ENCODE measurements at regions not wholly inside any gene's neighbourhood (a gene's known extent, or its start where the extent isn't known, plus 50 kb on each side); places are given as distances from the start of the nearest gene placed in this dataset.
"Not testable (repeated sequence)": the region's sequence is repeated elsewhere in the genome, so short reads cannot be mapped to it uniquely, and the experiment has no call there.

DNA sequence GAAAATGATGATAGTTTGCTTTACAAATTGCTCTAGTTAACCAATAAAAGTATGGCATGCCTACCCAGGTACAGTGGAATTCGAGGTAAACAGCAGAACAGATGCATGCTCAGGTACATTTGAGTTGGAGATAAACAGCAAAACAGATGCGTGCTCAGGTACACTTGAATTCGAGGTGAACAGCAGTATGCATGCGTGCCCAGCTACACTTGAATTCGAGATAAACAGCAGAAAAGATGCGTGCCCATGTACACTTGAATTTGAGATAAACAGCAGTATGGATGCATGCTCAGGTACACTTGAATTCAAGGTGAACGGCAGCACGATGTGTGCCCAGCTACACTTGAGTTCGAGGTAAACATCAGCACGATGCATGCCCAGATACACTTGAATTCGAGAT is 155.2 kb upstream of the TPTE start:
- not testable (repeated sequence) for DNase-seq (ENCODE audit: low read depth)

DNA sequence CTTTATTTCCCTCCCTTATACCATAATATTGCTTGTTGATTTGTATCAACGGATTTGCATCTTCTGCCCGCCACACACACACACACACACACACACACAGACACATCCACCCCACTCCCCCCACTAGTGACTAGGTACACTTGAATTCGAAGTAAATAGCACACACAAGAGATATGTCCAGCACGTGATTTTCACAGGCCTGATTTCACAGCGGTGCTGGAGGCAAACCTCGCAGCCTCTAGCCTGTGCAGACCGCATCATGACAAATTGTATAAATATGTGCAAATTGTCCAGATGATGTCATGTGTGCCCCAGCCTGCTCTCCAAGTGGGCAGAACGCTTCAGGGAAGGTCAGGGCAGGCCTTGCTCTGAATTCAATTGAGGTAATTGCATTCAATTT is 153.8 kb upstream of the TPTE start:
- peak; percentile 82 for DNase-seq (ENCODE audit: low read depth)

DNA sequence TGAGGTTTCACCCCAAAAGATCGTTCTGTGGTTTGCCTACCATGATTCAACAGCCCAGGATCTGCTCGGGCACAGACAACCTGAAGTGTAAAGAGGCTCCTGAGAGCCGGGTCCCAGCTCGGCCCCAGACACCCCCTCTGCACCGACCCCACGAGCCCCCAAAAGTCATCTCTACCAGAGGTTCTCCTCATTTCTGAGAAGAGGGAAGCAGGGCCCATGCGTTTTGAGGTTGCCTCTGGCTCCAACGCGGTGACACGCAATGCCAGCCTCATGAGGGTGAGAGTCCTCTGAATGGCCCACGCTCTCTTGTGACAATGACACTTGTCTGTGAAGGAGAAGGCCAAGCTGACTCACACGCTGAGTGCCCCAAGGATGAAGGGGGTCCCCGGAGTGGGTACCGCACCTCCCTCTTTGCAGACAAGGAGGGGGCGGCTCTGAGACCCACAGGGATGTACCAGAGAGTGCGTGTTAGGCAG is 153.0 kb upstream of the TPTE start:
- not testable (repeated sequence) for DNase-seq (ENCODE audit: low read depth)

DNA sequence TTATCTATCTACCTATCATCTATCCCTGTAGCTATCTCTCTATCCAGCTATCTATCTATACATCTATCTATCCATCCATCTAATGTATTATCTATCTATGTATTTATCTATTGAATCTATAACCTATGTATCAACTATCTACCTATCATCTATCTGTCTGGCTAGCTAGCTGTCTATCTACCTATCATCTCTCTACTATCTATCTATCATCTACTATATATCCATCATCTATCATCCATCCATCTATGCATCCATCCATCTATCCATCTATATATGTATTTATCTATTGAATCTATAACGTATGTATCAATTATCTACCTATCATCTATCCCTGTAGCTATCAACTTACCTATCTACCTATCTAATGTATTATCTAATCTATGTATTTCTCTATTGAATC is 152.1 kb upstream of the TPTE start:
- DNase-seq (ENCODE audit: low read depth): not testable (repeated sequence)

GRCh38 chr21:10377758-10378157 is 143.6 kb upstream of the TPTE start:
- not testable (repeated sequence) for DNase-seq (ENCODE audit: low read depth)

GRCh38 chr21:10379816-10380215 is 141.6 kb upstream of the TPTE start:
- not testable (repeated sequence) for DNase-seq (ENCODE audit: low read depth)

DNA sequence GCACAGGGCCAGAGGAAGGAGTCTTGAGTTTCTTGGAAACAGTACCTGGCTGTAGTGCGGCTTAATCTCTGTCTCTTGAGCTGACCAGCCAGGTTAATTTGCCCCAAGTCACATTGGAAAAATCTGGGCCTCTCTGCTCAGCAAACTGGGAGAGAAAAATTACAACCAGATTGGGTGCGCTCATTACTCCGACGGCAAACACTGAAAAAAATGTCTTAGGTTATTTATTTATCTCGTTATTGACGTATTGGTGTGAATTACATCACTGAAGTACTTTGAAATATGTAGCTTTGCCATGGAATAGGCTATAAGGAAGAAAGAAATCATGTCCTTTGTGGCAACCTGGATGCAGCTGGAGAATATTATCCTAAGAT is 139.7 kb upstream of the TPTE start:
- DNase-seq (ENCODE audit: low read depth): not testable (repeated sequence)

DNA sequence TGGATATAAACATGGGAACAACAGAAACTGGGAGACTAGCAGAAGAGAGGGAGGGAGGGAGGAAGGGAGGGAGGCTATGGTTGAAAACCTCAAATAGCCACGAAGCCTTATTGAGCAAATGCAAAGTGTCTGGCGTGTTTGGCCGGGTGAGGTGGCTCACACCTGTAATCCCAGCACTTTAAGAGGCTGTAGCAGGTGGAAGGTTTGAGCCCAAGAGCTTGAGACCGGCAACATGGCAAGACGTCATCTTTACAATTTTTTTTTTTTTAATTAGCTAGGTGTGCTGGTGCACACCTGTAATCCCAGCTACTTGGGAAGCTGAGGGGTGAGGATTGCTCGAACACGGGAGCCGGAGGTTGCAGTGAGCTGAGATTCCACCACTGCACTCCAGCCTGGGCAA is 139.2 kb upstream of the TPTE start:
- DNase-seq (ENCODE audit: low read depth): not testable (repeated sequence)

GRCh38 chr21:10382580-10382979 is 138.8 kb upstream of the TPTE start:
- DNase-seq (ENCODE audit: low read depth): not testable (repeated sequence)

DNA sequence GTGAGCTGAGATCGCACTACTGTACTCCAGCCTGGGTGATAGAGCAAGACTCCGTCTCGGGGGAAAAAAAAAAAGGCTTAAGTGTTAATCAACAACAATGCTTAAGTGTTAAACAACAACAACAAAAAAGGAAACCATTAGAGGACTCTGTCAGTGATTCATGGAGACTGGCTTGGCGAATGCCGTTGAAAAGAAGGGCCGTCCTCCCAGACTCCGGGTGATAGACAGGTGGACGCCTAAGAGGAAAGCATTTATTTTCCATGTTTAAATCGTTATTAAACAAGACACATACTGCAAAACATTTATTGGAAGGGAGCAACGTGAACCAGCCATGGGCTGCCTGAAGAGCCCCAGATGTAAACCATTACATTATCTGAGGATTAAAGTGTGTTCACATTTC is 137.8 kb upstream of the TPTE start:
- DNase-seq (ENCODE audit: low read depth): not testable (repeated sequence)

DNA sequence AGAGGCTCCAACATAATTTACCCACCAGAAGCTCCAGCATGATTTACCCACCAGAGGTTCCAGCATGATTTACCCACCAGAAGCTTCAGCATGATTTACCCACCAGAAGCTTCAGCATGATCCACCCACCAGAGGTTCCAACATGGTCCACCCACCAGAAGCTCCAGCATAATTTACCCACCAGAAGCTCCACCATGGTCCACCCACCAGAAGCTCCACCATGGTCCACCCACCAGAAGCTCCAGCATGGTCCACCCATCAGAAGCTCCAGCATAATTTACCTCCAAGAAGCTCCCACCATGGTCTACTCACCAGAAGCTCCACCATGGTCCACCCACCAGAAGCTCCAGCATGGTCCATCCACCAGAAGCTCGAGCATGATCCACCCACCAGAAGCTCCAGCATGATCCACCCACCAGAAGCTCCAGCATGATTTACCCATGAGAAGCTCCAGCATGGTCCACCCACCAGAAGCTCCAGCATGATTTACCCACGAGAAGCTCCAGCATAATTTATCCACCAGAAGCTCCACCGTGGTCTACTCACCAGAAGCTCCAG is 137.0 kb upstream of the TPTE start:
- not testable (repeated sequence) for DNase-seq (ENCODE audit: low read depth)

DNA sequence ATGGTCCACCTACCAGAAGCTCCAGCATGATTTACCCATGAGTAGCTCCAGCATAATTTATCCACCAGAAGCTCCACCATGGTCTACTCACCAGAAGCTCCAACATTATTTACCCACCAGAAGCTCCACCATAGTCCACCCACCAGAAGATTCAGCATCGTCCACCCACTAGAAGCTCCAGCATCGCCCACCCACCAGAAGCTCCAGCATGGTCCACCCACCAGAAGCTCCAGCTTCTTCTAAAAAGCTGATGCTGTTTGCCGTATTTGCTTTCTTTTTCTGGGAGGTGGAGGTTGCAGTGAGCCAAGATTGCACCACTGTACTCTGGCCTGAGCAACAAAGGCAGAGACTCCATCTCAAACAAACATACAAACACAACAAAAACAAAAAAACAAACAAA is 136.2 kb upstream of the TPTE start:
- not testable (repeated sequence) for DNase-seq (ENCODE audit: low read depth)

- not testable (repeated sequence) for DNase-seq (ENCODE audit: low read depth)
Observed at GRCh38 chr21:10385898-10386527, 135.4 kb upstream of the TPTE start.

DNA sequence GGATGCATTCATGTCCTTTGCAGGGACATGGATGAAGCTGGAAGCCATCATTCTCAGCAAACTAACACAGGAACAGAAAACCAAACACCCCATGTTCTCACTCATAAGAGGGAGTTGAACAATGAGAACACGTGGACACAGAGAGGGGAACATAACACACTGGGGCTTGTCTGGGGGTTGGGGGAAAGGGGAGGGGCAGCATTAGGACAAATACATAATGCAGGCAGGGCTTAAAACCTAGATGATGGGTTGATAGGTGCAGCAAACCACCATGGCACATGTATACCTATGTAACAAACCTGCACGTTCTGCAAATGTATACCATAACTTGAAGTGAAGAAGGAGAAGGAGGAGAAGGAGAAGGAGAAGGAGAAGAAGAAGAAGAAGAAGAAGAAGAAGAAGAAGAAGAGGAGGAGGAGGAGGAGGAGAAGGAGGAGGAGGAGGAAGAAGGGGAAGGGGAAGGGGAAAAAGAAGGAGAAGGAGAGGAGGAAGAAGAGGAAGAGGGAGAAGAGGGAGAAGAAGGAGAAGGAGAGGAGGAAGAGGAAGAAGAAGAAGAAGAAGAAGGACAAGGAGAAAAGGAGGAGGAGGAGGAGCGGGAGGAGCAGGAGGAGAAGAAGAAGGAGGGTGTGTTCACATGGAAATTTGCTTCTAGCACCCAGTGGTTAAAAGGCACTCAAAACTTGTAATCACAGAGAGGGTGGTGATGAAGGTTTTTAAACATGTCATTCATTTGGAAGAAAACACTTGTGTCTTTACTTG is 133.5 kb upstream of the TPTE start:
- DNase-seq (ENCODE audit: low read depth): not testable (repeated sequence)

DNA sequence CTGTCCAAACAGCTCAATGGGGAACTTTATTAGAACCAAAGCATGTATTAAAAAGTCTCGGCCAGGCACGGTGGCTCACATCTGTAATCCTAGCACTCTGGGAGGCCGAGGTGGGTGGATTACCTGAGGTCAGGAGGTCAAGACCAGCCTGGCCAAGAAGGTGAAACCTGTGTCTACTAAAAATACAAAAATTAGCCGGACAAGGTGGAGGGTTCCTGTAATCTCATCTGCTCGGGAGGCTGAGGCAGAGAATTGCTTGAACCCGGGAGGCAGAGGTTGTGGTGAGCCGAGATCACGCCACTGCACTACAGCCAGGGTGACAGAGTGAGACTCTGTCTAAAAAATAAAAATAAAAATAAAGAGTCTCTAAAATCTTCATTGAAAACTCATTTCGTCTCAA is 132.8 kb upstream of the TPTE start:
- not testable (repeated sequence) for DNase-seq (ENCODE audit: low read depth)

DNA sequence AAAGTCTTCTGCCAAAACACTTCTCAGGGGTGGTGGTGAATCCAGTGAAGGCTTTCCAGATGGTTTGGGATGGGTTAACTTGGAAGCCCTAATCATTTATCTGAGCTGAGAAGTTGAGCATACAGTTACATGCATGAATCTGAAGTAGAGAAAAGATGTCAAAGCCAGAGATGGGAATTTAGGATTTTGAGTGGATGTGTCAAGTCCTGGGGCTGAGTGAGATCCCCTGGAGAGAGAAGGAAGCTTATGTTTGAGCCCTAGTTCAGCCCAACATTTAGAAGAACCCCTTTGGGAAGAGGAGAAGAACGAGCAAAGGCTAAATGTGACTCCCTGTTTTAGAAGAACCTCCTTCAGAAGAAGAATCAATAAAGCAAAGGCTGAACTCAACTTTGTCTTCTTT is 129.1 kb upstream of the TPTE start:
- not testable (repeated sequence) for DNase-seq (ENCODE audit: low read depth)

DNA sequence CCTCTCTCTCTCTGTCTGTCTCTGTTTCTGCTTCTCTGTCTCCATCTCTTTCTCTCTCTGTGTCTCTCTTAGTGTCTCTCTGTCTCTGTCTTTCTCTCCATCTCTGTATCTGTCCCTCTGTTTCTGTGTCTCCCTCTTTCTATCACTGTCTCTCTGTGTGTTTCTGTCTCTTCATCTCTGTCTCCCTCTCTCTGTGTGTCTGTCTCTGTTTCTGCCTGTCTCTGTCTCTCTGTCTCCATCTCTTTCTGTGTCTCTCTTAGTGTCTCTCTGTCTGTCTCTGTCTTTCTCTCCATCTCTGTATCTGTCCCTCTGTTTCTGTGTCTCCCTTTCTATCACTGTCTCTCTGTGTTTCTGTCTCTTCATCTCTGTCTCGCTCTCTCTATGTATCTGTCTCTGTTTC is 125.4 kb upstream of the TPTE start:
- not testable (repeated sequence) for DNase-seq (ENCODE audit: low read depth)

GRCh38 chr21:10397495-10397915 is 123.9 kb upstream of the TPTE start:
- not testable (repeated sequence) for DNase-seq (ENCODE audit: low read depth)

DNA sequence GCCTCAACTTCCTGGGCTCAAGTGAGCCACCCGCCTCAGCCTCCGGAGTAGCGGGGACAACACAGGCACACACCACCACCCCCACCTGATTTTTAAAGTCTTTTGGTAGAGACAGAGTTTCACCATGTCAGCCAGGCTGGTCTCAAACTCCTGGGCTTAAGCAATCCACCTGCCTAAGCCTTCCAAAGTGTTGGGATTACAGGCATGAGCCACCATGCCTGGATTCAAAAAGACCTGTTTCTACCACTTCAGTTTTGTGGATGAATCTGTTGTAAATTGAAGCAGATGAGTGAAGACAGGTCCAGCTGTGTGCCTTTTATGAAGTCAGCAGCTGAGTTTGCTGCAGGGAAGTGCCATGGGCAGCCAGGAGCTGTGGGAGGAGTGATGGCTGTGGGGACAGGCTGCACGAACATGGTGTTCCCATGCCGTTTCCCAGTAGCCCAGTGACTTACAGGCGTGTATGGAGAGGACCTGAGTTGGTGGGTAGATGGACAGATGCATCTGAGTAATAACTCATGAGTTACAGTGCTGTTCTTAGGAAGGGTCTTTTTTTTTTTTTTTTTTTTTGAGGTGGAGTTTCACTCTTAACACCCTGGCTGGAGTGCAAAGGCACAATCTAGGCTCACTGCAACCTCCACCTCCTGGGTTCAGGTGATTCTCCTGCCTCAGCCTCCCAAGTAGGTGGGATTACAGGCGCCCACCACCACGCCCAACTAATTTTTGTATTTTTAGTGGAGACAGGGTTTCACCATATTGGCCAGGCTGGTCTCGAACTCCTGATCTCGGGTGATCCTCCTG is 122.5 kb upstream of the TPTE start:
- not testable (repeated sequence) for DNase-seq (ENCODE audit: low read depth)

- not testable (repeated sequence) for DNase-seq (ENCODE audit: low read depth)
Observed at GRCh38 chr21:10400622-10401361, 120.6 kb upstream of the TPTE start.

DNA sequence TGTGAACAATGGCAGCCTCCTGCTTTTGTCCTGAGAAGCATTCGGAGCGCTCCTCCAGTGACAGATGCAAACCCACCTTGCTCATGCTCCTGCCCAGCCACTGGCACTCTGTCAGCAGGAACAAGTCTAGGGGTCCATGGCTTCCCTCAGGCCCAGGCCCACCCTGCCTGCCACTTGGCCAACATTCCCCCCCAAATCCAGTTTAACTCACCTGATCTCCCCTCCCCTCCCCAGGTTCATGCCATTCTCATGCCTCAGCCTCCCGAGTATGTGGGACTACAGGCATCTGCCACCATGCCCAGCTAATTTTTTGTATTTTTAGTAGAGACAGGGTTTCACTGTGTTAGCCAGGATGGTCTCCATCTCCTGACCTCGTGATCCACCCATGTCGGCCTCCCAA is 118.9 kb upstream of the TPTE start:
- not testable (repeated sequence) for DNase-seq (ENCODE audit: low read depth)
